SH-SY5Y (cell line): ENCODE measurements at regions not wholly inside any gene's neighbourhood (a gene's known extent, or its start where the extent isn't known, plus 50 kb on each side); places are given as distances from the start of the nearest gene placed in this dataset.

ENCODE experiments used
- GATA2 ChIP-seq: IDR thresholded peaks from 2 replicates; pipeline ENCODE4 v1.6.1; 2011; ENCODE audit warnings: mild to moderate bottlenecking, low read depth, low read length
- GATA3 ChIP-seq: IDR thresholded peaks from 2 replicates; pipeline ENCODE4 v1.6.1; 2011; ENCODE audit warnings: low read depth, mild to moderate bottlenecking, low read length, moderate library complexity

DNA sequence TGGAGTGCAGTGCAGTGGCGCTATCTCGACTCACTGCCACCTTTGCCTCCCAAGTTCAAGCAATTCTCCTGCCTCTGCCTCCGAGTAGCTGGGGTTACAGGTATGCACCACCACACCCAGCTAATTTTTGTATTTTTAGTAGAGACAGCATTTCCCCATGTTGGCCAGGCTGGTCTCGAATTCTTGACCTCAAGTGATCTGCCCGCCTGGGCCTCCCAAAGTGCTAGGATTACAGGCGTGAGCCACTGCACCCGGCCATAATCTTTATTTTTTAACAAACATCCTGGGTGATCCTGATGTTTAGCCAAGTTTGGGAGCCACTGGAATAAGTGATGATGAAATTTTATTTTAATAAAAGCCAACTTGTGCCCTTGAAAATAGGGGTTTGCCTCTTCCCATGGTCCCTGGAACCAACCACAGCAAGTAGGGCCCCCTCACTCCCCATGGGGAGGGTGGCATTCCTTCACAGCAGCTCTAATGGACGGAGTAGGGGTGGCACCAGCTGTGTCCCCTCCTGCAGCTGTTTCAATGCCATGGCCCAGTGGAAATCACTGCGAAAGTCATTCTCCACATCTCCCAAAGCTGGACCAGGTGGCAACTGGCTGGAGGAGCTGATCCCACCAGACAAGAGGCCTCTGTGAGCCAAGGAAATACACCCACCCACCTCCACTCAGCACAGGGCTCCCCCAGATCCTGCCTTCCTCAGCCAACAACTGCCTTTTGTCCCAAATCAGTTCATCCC lies 194.8 kb downstream of the ZFP36L2 start:
- TF ChIP-seq GATA2 = no peak
- TF ChIP-seq GATA3 = no peak

DNA sequence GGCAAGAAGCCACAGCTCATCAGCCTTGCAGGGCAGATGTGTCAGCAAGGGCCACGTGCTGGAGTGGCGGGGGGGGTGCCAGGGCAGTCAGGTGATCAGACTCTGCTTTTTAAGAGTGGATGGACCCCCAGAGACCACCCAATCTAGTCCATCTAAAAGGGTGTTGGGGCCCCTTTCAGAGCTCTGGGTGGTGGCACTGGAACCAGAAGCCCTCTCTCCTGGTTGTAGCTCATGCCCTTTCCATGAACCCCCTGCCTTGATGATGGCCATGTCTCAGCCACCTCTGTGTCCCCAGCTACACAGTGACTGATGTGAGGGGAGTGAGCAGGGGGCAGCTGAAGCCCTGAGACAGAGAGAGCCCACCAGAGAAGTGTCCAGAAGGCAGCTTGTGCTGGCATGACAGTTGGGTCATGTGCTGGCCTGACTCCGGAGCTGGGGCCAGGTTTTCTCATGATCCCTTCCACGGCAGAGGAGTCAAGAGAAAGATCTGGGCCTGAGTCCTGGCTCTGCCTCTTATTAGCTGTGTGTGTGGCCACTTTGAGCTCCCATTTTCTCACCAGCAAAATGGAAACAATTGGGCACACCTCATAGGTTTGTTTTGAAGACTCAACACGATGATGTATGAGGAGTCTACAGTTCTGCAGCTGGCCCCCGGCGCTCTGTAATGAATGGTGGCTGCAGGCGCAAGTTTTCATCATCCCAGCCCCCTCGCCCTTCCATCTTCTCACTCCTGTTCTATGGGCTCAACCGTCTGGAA lies 195.7 kb downstream of the ZFP36L2 start:
- TF ChIP-seq GATA3 = no peak

DNA sequence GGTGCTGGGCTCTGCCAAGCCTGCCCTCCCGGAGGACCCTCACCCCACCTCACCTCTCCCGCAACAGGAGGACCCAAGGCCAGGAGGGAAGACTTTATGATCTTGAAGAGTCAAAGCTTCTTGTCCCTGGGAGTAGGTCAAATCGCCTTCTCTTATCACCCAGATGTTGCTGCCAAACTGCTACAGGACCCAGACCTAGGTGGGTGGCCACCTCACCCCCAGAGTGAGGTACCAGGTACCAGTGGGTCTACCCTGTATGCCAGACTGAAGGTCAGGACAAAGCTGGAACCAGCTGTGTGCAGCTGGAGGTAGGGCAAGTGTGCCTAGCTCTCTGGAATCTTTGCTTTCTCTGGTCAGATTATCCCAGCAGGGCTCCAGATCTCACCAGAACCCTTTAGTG lies 197.2 kb downstream of the ZFP36L2 start:
- TF ChIP-seq GATA3 = no peak
- TF ChIP-seq GATA2 = no peak

DNA sequence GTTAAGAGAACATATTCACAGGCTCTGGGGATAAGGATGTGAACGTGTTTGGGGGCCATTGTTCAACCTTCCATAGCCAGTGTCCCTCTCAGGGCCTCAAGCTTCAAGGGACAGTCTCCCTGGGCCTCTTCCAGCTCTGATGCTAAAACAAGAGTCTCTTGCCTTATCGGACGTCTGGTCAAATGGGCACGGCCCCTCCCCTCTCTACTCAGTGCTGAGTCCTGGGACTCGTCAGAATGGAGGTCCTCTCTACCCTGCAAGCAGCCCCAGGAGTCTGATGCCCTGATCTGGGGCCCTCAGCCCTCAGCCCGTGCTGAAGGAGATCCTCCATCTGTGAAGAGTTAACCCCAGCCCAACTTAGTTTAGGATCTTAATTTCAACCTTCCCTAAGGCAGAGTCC lies 198.2 kb downstream of the ZFP36L2 start:
- TF ChIP-seq GATA2 (no peak), GATA3 (no peak)

DNA sequence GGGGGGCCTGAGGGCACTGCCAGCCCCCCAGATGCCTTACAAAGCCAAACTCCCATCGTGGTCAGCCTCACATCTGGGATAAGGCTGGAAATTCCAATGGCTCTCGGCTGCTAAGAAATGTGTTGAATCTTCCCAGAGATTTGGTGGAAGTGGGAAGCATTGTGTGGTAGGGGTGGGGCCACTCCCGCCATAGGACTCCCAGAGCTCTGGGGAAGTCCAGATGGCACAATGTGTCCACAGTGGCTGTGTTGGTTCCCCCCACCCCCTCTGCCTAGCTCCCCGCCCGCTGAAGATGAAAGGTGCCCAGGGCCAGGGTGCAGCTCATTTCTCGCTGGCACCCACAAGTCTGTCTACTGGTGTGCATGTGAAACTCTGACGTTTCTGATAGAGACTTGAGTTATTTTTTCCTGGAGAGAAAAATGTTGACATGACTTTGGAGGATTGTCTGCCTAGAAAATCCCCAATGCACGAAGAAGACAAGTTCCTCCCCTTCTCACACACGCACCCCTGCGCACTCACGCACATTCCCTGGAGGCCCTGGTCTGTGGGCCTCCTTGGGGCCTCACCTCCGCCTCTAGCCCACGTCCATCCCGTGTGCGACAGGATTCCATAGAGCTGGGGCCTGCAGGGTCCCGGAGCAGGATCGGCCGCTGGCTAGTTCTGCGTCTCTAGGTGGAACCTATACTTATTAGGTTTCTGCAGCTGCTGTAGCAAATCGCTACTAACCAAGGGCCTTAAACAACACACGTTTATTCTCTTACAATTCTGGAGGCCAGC lies 199.1 kb downstream of the ZFP36L2 start:
- TF ChIP-seq GATA3 (no peak), GATA2 (no peak)

DNA sequence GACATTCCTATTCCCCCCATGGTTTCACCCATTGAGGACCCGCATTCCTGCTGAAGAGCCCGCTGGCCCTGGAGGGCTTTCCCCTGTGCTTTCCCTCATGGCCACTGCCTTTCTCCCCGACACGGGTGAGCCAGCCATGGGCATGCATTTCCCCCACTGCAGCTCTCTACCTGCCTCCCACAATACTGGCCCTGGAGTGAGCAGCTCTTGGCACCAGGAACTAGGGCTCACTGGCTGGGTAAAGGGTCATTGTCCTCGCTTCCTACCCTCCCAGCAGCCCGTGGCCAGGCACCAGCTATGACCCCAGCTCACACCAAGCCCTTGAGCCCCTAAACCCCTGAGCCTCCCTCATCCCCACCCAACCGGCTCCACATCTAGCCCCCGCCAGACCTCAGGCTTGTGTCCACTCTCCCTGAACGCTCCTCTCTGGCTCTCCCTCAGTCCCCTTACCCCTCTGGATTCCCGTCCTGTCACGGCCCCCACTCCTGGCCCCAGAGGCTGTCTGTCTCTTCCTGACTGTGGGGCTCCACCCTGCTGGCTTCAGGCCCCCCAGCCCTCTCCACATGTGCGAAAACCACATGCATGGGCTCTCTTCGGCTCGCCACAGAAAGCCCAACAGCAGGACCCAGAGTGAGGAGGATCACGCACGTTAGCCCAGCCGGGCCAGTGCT lies 199.8 kb downstream of the ZFP36L2 start:
- TF ChIP-seq GATA2 = no peak
- no peak for TF ChIP-seq GATA3

DNA sequence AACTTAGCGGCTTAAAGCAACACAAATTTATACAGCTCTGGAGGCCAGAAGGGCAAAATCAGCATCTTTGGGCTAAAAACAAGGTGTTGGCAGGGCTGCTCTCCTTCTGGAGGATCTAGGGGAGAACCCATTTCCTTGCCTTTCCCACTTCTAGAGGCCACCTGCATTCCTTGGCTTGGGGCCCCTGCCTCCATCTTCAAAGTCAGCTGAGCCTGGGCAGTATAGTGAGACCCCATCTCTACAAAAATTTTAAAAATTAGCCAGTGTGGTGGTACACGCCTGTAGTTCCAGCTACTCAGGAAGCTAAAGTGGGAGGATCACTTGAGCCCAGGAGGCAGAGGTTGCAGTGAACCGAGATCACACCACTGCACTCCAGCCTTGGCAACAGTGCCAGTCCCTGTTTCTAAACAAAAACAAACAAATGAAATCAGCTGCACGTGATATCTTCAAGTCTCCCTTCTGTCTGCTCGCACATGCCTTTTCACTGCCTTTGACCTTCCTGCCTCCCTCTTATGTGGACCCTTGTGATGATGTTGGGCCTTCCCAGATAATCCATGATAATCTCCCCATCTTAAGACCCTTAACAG lies 200.6 kb downstream of the ZFP36L2 start:
- TF ChIP-seq GATA3 (no peak), GATA2 (no peak)

DNA sequence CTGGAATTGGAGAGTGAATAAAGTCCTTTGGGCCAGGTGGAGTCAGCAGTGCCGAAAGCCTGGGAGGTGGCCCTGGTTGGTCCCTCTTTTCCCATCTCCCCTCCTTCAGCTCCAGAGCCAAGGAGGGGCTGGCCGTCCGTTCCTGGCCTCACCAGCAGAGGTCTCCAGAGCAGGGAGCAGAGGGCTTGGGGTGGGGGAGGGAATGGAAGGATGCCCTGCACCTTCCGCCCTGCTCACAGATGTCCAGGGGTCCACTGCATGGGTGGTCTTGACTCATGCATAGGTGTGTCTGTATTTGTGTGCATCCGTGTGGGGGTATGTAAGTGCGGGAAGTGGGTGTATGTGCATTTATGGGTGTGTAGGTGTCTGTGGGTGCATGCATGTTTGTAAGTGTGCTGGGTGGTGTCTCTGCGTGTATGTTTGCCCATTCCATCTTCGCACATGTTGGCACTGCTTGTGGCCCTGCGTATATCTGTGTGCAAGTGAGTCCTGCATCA lies 201.8 kb downstream of the ZFP36L2 start:
- no peak for TF ChIP-seq GATA3
- TF ChIP-seq GATA2 = no peak

DNA sequence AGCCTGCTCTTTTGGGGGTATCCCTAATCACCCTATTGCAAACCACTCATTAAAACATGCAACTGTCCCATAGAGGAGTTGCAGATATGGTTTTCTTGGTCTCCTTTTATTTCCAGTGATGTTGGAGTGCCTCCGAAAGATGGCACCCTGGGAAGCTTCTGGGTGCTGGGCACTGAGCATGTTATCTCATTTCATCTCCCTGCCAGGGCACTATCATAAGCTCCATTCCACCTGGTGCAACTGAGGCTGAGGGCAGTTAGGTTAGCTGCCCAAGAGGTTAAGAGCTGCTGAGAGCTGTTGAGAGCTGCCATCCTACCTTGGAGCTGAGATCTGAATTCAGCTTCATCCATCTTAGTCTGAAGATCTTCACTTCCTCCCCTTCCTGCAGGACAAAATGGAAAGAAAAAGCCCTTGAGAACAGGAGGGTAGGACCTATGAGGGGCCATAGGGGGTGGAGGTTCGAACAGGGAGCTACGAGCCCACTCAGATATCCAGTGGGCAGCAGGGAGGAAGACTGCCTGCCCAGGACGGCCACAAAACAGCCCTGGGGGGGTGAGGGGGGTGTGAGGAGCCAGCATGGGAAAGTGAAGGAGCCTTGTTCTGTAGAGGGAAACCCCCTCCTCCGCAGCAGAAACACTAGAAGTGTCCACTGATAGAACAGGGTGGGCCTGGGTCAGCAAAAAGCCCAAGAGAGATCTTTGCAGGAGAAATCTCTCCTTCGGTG lies 202.5 kb downstream of the ZFP36L2 start:
- TF ChIP-seq GATA3 (no peak), GATA2 (no peak)

DNA sequence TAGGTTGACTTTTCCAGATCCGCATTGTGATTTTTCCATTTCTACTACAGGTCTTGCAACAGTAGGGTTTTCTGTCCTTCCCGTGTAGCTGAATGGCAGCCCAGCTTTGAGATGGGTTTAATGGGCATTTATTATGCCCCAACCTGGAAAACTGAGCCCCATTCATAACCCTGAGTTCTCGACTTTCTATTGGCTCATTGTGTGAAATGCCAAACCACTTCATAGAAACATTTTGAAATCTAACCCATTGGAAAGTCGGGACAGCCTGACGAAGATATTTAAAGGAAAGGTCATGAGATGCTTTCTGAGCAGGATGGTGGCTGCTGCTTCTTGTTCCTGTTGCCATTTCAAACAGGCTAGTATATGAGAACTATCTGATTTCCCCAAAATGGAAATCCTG lies 203.5 kb downstream of the ZFP36L2 start:
- TF ChIP-seq GATA3 = no peak
- no peak for TF ChIP-seq GATA2

DNA sequence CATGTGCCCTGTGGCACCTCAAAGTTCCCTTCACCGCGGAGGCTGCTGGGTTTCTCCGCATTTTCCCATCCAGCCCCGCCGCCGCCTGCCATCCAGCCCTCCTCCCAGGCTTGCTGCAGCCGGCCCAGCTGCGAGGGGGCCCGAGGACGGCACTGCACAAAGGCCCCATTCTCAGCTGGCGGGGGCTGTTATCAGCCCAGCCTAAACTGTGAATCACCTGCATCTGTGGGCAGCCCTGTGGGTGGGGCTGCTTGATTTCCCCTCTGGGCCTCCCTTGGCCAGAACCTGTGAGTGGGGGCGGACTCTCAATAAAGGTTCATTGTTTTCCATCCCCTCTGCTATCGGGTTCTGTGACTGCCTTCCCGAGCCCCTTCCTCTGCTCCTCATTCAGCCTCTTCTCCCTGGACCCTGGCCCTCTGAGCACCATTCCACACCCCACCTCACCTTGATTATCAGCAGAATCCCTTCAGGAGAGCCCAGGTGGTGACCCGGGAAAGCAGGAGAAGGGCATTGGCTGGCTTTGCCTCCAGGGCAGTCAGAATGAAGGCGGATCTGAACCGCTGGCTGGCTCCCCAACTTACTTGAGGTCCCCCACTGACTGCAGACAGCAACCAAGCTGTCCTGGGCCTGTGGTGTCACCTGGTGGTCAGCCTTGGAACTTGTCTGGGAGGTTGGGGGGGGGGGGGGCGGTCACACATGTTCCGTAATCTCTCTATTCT lies 204.5 kb downstream of the ZFP36L2 start:
- TF ChIP-seq GATA3 (no peak), GATA2 (no peak)

DNA sequence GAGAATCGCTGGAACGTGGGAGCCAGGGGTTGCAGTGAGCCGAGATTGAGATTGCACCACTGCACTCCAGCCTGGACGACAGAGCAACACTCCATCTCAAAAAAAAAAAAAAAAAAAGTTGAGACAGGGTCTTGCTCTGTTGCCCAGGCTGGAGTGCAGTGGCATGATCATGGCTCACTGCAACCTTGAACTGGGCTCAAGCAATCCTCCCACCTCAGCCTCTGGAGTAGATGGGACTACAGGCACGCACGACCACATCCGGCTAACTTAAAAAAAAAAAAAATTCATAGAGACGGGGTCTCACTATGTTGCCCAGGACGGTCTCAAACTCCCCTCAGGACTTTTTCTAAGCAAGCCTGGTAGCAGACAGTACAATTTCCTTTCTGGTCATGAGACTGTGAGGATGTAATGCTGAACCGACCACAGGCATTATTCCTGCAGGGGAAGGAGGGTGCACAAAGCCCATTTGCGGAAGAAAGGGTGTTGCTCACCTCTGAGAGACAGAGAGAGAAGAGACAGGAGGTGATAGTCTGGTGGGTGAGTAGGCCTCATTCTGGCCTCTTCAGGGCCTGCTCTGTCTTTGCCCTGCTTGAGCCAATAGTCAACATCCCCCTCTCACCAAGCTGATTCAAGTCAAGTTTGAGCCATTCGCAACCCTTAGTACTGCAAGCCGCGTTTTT lies 205.3 kb downstream of the ZFP36L2 start:
- TF ChIP-seq GATA2 = no peak
- TF ChIP-seq GATA3 = no peak

DNA sequence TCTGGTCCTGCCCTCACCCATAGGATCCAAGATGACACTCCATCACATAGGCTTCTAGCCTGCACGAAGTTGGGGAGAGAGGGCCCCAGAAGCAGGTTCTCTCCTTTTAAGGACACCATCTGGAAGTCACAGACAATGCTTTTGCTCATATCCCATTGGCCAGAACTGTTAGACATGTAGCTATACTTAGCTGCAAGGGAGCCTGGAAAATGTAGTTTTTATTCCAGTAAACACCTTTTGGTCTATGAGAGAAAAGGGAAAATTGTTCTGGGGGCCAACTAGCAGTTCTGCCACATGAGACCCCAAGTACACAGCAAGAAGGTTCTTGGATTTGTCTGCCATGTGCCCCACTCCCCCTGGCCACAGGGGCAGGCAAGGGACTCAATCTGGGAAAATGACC lies 206.1 kb downstream of the ZFP36L2 start:
- no peak for TF ChIP-seq GATA2
- TF ChIP-seq GATA3 = no peak
